ENCODE measurements at regions not wholly inside any gene's neighbourhood (a gene's known extent, or its start where the extent isn't known, plus 50 kb on each side); places are given as distances from the start of the nearest gene placed in this dataset.
"Not testable (repeated sequence)": the region's sequence is repeated elsewhere in the genome, so short reads cannot be mapped to it uniquely, and the experiment has no call there.

GRCh38 chr9:30058463-30058862 lies 2326.0 kb upstream of the ACO1 start:
- no peak for TF ChIP-seq CTCF (IDR thresholded peaks at IDR 0.05; ENCODE audit: low read depth, low read length)
- H3K4me3 ChIP-seq (ENCODE audit: low read depth, low read length) = no peak overlapping the region

GRCh38 chr9:30060976-30061375 lies 2323.5 kb upstream of the ACO1 start:
- H3K4me3 ChIP-seq (ENCODE audit: low read depth, low read length) = no peak overlapping the region
- no peak for TF ChIP-seq CTCF (IDR thresholded peaks at IDR 0.05; ENCODE audit: low read depth, low read length)

- no peak for TF ChIP-seq CTCF (IDR thresholded peaks at IDR 0.05; ENCODE audit: low read depth, low read length)
These were observed 2318.6 kb upstream of the ACO1 start for GRCh38 chr9:30065888-30066287.

GRCh38 chr9:30069236-30069635 lies 2315.2 kb upstream of the ACO1 start:
- not testable (repeated sequence) for H3K4me3 ChIP-seq (ENCODE audit: low read depth, low read length)

More at GRCh38 chr9:30065888-30066287, 2318.6 kb upstream of the ACO1 start:
- H3K4me3 ChIP-seq (ENCODE audit: low read depth, low read length) = no peak overlapping the region

- TF ChIP-seq CTCF (IDR thresholded peaks at IDR 0.05; ENCODE audit: low read depth, low read length) = no peak
- no peak overlapping the region for H3K4me3 ChIP-seq (ENCODE audit: low read depth, low read length)
These were observed 2309.4 kb upstream of the ACO1 start for GRCh38 chr9:30075022-30075421.

GRCh38 chr9:30075451-30076199 lies 2308.8 kb upstream of the ACO1 start:
- TF ChIP-seq CTCF (IDR thresholded peaks at IDR 0.05; ENCODE audit: low read depth, low read length) = no peak
- no peak overlapping the region for H3K4me3 ChIP-seq (ENCODE audit: low read depth, low read length)

GRCh38 chr9:30078195-30078594 lies 2306.2 kb upstream of the ACO1 start:
- H3K4me3 ChIP-seq (ENCODE audit: low read depth, low read length) = no peak overlapping the region
- TF ChIP-seq CTCF (IDR thresholded peaks at IDR 0.05; ENCODE audit: low read depth, low read length) = no peak

GRCh38 chr9:30089428-30089827 lies 2295.0 kb upstream of the ACO1 start:
- H3K4me3 ChIP-seq (ENCODE audit: low read depth, low read length) = no peak overlapping the region
- no peak for TF ChIP-seq CTCF (IDR thresholded peaks at IDR 0.05; ENCODE audit: low read depth, low read length)

All from WI38 (cell line).